ENCODE measurements at regions not wholly inside any gene's neighbourhood (a gene's known extent, or its start where the extent isn't known, plus 50 kb on each side); places are given as distances from the start of the nearest gene placed in this dataset.
A peak's percentile ranks its signal among the peaks of the same experiment; 100 is the strongest.

DNA sequence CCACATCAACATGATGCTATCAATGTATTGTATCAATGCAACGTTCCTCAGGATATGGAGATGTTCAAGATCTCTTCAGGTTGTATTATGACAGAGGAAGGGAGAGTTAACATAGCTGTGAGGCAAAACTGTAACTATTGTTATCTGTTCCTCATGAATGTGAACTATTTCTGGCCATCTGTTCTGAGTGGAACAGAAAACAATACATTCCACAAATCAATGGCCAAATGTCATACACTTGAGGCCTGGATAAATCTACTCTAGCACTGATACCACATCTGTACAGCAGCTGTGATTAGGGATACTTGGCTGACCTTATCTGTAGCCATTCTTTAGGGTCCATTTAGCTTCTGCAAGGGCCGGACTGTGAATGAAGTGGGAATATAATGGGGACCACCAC is 447.9 kb downstream of the IRS1 start:
- peaks cover 28% of the 10 kb centered on the region for H3K4me1 Mint-ChIP-seq
- no peak overlapping the region for H3K27ac Mint-ChIP-seq
- H3K36me3 Mint-ChIP-seq (ENCODE audit: low read depth): no peaks in the 10 kb centered on the region
- H3K9me3 Mint-ChIP-seq: peaks cover under 1% of the 10 kb centered on the region
- H3K4me3 Mint-ChIP-seq: no peak overlapping the region
- no peak for TF ChIP-seq CTCF (IDR thresholded peaks at IDR 0.05; ENCODE audit: unreplicated experiment in 3 of 3)
- no peaks in the 10 kb centered on the region for H3K27me3 Mint-ChIP-seq (ENCODE audit: low read depth)

DNA sequence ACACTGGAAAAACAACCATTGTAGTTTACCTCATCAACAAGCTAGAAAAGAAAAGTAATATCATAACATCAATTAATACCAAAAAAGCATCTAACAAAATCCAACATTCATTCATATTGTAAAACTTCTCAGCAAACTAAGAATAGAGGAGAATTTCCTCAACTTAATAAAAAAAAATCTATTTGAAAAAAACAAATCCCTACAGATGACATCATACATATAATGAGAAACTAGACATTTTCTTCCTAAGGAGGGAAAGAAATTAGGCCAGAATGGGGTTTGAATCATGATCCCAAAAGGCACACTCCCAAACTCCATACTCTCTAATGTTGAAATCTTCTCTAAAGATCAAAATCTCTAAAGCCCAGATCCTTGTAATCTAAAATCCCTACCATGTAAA is 460.0 kb downstream of the IRS1 start:
- Mint-ChIP-seq H3K4me3 (no peak overlapping the region), H3K36me3 (ENCODE audit: low read depth) (no peaks in the 10 kb centered on the region), H3K27ac (no peak overlapping the region), H3K4me1 (peaks cover 19% of the 10 kb centered on the region), H3K27me3 (ENCODE audit: low read depth) (no peaks in the 10 kb centered on the region), H3K9me3 (no peaks in the 10 kb centered on the region)
- TF ChIP-seq CTCF (IDR thresholded peaks at IDR 0.05; ENCODE audit: unreplicated experiment in 3 of 3): no peak

DNA sequence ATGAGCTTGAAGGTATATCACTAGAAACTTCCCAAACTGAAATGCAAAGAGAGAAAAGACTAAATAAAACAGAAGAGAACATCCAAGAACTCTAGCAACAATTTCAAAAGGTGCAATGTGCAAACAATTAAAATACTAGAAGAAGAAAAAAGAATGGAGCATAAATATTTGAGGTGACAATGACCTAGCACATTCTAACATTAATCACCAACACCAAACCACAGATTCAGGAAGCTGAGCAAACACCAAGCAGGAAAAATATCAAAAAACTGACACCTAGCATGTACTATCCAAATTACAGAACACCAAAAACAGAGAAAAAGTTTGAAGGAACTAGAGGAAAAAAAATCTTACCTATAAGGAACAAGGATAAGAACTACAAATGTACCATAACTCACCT is 460.8 kb downstream of the IRS1 start:
- peak overlapping the region in 1 of 3 experiments; percentile 79 for H3K27ac Mint-ChIP-seq
- no peaks in the 10 kb centered on the region for H3K36me3 Mint-ChIP-seq (ENCODE audit: low read depth)
- no peak overlapping the region for H3K4me3 Mint-ChIP-seq
- TF ChIP-seq CTCF (IDR thresholded peaks at IDR 0.05; ENCODE audit: unreplicated experiment in 3 of 3): no peak
- no peaks in the 10 kb centered on the region for H3K27me3 Mint-ChIP-seq (ENCODE audit: low read depth)
- no peaks in the 10 kb centered on the region for H3K9me3 Mint-ChIP-seq
- peaks cover 19% of the 10 kb centered on the region for H3K4me1 Mint-ChIP-seq

- Mint-ChIP-seq H3K27me3 (ENCODE audit: low read depth) (no peaks in the 10 kb centered on the region), H3K36me3 (ENCODE audit: low read depth) (no peaks in the 10 kb centered on the region), H3K4me1 (peaks cover 19% of the 10 kb centered on the region), H3K4me3 (no peak overlapping the region), H3K9me3 (no peaks in the 10 kb centered on the region), H3K27ac (peak overlapping the region; percentile 21 to 90 (median 79))
- TF ChIP-seq CTCF (IDR thresholded peaks at IDR 0.05; ENCODE audit: unreplicated experiment in 3 of 3): no peak
Observed at GRCh38 chr2:226337941-226338600, 461.5 kb downstream of the IRS1 start.

DNA sequence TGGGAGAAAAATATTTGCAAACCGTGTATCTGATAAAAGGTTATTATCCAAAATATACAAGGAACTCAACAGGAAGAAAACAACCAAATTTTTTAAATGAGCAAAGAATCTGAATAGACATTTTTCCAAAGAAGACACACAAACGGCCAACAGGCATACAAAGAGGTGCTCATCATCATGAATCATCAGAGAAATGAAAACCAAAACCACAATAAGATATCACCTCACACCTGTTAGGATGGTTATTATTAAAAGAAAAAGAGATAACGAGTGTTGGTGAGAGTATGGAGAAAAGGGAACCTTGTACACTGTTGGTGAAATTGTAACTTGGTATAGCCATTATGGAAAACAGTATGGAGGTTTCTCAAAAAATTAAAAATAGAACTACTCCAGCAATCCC is 463.3 kb downstream of the IRS1 start:
- Mint-ChIP-seq H3K4me1 (peaks cover 19% of the 10 kb centered on the region), H3K27ac (no peak overlapping the region), H3K36me3 (ENCODE audit: low read depth) (no peaks in the 10 kb centered on the region), H3K4me3 (no peak overlapping the region), H3K27me3 (ENCODE audit: low read depth) (no peaks in the 10 kb centered on the region), H3K9me3 (no peaks in the 10 kb centered on the region)
- TF ChIP-seq CTCF (IDR thresholded peaks at IDR 0.05; ENCODE audit: unreplicated experiment in 3 of 3): no peak

All from nephron (organoid).